PC-9 (cell line): ENCODE measurements at regions not wholly inside any gene's neighbourhood (a gene's known extent, or its start where the extent isn't known, plus 50 kb on each side); places are given as distances from the start of the nearest gene placed in this dataset.

Source experiments
- BruUV-seq: library from RNA; stranded (reverse); fragments of 400-500 nt; replicated peaks from 2 replicates; lab custom pipeline; 2021; lab: Mats Ljungman, UMichigan
- CTCF ChIA-PET: fragments of 300-600 bp; sonication (Branson Sonifier 250); formaldehyde crosslinking; loops from one replicate; lab custom pipeline; 2022; ENCODE audit warnings: antibody characterized with exemption; lab: Charles Lee
- POLR2A ChIA-PET: fragments of 300-600 bp; sonication (Branson Sonifier 250); formaldehyde crosslinking; loops from one replicate; lab custom pipeline; 2022; ENCODE audit warnings: antibody characterized with exemption; ENCODE audit not compliant: unreplicated experiment; lab: Charles Lee
- DNase-seq, 2 experiments: peaks; one replicate each; pipeline versions ENCODE4 v3.0.0 to v3.0.0-alpha.2; 2015 to 2022; ENCODE audit warnings: mixed read lengths in 1 of 2
- H2AFZ ChIP-seq: fragments of 200-600 bp; sonication (generic); 2 replicates; pipeline ENCODE4 v1.8.1; 2017; ENCODE audit warnings: antibody characterized with exemption
- H3F3A ChIP-seq: fragments of 200-600 bp; sonication (generic); 2 replicates; pipeline ENCODE4 v1.8.1; 2017; ENCODE audit warnings: antibody characterized with exemption, mild to moderate bottlenecking, low read depth; ENCODE audit not compliant: insufficient read depth
- H3K27ac ChIP-seq: fragments of 200-600 bp; sonication (generic); 2 replicates; pipeline ENCODE4 v1.6.1; 2016; ENCODE audit warnings: mixed run types
- H3K27me3 ChIP-seq: fragments of 200-600 bp; sonication (generic); 2 replicates; pipeline ENCODE4 v1.6.1; 2016; ENCODE audit warnings: low read depth, mixed run types; ENCODE audit not compliant: insufficient read depth
- H3K36me3 ChIP-seq: fragments of 200-600 bp; sonication (generic); 2 replicates; pipeline ENCODE4 v1.6.1; 2016; ENCODE audit warnings: low read depth, mixed run types
- H3K4me1 ChIP-seq: fragments of 200-600 bp; sonication (generic); replicated peaks from 2 replicates; pipeline ENCODE4 v1.6.1; 2016; ENCODE audit warnings: mixed run types; ENCODE audit not compliant: insufficient read depth
- H3K4me2 ChIP-seq: fragments of 200-600 bp; sonication (generic); 2 replicates; pipeline ENCODE4 v1.6.1; 2017; ENCODE audit warnings: mixed run types
- H3K4me3 ChIP-seq: fragments of 200-600 bp; sonication (generic); 2 replicates; pipeline ENCODE4 v1.6.1; 2016; ENCODE audit warnings: mixed run types
- H3K79me2 ChIP-seq: fragments of 200-600 bp; sonication (generic); 2 replicates; pipeline ENCODE4 v1.6.1; 2017; ENCODE audit warnings: low read depth, mixed run types
- H3K9me2 ChIP-seq: fragments of 200-600 bp; sonication (generic); 2 replicates; pipeline ENCODE4 v1.8.1; 2017; ENCODE audit warnings: mild to moderate bottlenecking; ENCODE audit not compliant: insufficient read depth
- H3K9me3 ChIP-seq: fragments of 200-600 bp; sonication (generic); 2 replicates; pipeline ENCODE4 v1.8.1; 2016; ENCODE audit warnings: low read depth; ENCODE audit not compliant: insufficient read depth
- H4K20me1 ChIP-seq: fragments of 200-600 bp; sonication (generic); 2 replicates; pipeline ENCODE4 v1.8.1; 2017; ENCODE audit not compliant: insufficient read depth
- CTCF ChIP-seq: fragments of 200-600 bp; sonication (generic); conservative IDR thresholded peaks from 2 replicates; pipeline ENCODE4 v1.6.1; 2017; ENCODE audit warnings: mixed run types, antibody characterized with exemption, mild to moderate bottlenecking, moderate library complexity
- EZH2 ChIP-seq: fragments of 200-600 bp; sonication (generic); IDR thresholded peaks from 2 replicates; pipeline ENCODE4 v1.8.0; 2017; ENCODE audit warnings: antibody characterized with exemption, low read depth
- intact Hi-C: fragments of 100-400 bp; cut with micrococcal nuclease; formaldehyde crosslinking; loops from one replicate; pipeline ENCODE4 v1.10.0; 2022; ENCODE audit not compliant: unreplicated experiment

- no peaks in the 10 kb centered on the region for H3K79me2 ChIP-seq
- no peak overlapping the region for H2AFZ ChIP-seq
- no peaks in the 10 kb centered on the region for H3F3A ChIP-seq
- no peaks in the 10 kb centered on the region for H3K9me2 ChIP-seq
- no peaks in the 10 kb centered on the region for H4K20me1 ChIP-seq
- H3K27me3 ChIP-seq: peaks cover 99% of the 10 kb centered on the region
- H3K27ac ChIP-seq: no peak overlapping the region
- no peak overlapping the region for H3K4me2 ChIP-seq
- no peaks in the 10 kb centered on the region for H3K4me1 ChIP-seq
- no peak overlapping the region for H3K4me3 ChIP-seq
- CTCF ChIA-PET: no interaction called here
- 0 out of 2 replicates have a peak, but pooled peaks cover 4% of the 10 kb centered on the region for H3K9me3 ChIP-seq
- no peak for TF ChIP-seq EZH2
- no peak for TF ChIP-seq CTCF
- no TSS peak for BruUV-seq
- no peak for DNase-seq
- POLR2A ChIA-PET: no interaction called here
- intact Hi-C loops: no loop called here
- H3K36me3 ChIP-seq: no peaks in the 10 kb centered on the region
These were observed 309.1 kb downstream of the NDUFA10 start for GRCh38 chr2:239716009-239716408.

DNA sequence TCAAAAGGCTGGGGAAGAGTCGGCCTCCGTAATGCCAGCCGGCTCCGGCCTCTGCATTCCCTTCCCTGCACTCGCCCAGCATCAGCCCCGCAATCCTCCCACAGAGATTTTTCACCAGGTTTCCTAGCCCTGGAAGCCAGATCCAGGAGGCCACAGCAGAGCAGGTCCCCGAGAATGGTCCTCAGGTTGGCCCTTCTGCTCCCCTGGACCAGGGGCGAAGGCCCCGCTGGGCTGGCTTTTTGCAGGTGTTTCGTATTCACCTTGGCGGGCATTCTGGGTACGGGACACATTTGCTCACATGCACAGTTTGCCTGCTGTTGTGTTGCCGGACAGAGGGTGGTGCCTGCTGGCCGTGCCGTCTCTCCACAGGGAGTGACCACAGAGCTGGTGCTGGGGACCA is 309.5 kb downstream of the NDUFA10 start:
- H3K36me3 ChIP-seq: no peaks in the 10 kb centered on the region
- TF ChIP-seq EZH2: no peak; the same call in 1 of the 2 replicates
- TF ChIP-seq CTCF: no peak
- H3K9me2 ChIP-seq: no peaks in the 10 kb centered on the region
- intact Hi-C loops: no loop called here
- ChIA-PET CTCF (no interaction called here), POLR2A (no interaction called here)
- H2AFZ ChIP-seq: no peak overlapping the region
- BruUV-seq: no TSS peak
- no peaks in the 10 kb centered on the region for H3F3A ChIP-seq
- DNase-seq: no peak
- no peak overlapping the region for H3K4me3 ChIP-seq
- H4K20me1 ChIP-seq: no peaks in the 10 kb centered on the region
- H3K27ac ChIP-seq: no peak overlapping the region
- no peaks in the 10 kb centered on the region for H3K79me2 ChIP-seq
- peaks cover 99% of the 10 kb centered on the region for H3K27me3 ChIP-seq
- H3K4me2 ChIP-seq: no peak overlapping the region
- H3K9me3 ChIP-seq: 0 out of 2 replicates have a peak, but pooled peaks cover 4% of the 10 kb centered on the region
- no peaks in the 10 kb centered on the region for H3K4me1 ChIP-seq

DNA sequence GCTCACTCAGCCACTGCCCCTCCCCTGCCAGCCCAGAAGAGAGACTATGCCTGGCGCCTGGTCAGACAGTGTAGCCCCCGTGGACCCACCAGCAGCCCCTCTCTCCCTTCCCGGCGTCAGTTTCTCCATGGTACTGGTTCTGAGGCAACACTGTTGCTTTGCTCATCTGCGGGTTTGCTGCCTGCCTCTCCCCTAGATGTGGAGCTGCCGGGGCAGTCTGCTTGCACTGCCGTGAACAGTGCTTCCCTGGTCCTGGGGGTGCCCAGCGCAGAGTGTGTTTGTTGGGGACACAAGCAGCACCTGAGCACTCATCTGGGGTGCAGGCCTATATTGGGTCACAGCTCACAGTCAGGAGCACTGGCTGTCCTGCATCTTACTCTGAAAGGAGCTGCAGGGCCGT is 309.9 kb downstream of the NDUFA10 start:
- Histone ChIP-seq H3K4me1 (no peaks in the 10 kb centered on the region), H3K27me3 (peaks cover 96% of the 10 kb centered on the region), H3F3A (no peaks in the 10 kb centered on the region), H3K4me2 (no peak overlapping the region), H3K9me3 (0 out of 2 replicates have a peak, but pooled peaks cover 4% of the 10 kb centered on the region), H2AFZ (no peak overlapping the region), H3K27ac (no peak overlapping the region), H3K4me3 (no peak overlapping the region), H3K79me2 (no peaks in the 10 kb centered on the region), H3K36me3 (no peaks in the 10 kb centered on the region), H3K9me2 (no peaks in the 10 kb centered on the region), H4K20me1 (no peaks in the 10 kb centered on the region)
- TF ChIP-seq CTCF (no peak), EZH2 (0 out of 2 replicates have a peak, but pooled peaks have one; percentile 0)
- ChIA-PET POLR2A (no interaction called here), CTCF (no interaction called here)
- DNase-seq: no peak
- no TSS peak for BruUV-seq
- intact Hi-C loops: no loop called here
